Cardiac fibroblast (primary cell): ENCODE measurements at regions not wholly inside any gene's neighbourhood (a gene's known extent, or its start where the extent isn't known, plus 50 kb on each side); places are given as distances from the start of the nearest gene placed in this dataset.
A peak's percentile ranks its signal among the peaks of the same experiment; 100 is the strongest.

ENCODE experiments used
- DNase-seq, 2 donors: peaks; one replicate each; pipeline versions ENCODE4 v3.0.0 to v3.0.0-alpha.2; 2010; ENCODE audit warnings: low read depth in 2 of 2
- H3K4me3 ChIP-seq, 2 donors: replicated peaks in 1 of 2; 1 replicate in 1 of 2; 2 replicates in 1 of 2; pipeline ENCODE4 v1.5.1; 2011; ENCODE audit warnings: low read depth in 2 of 2, low read length in 2 of 2, mild to moderate bottlenecking in 2 of 2, moderate library complexity in 1 of 2
- CTCF ChIP-seq: IDR thresholded peaks from one replicate; pipeline ENCODE4 v1.5.1; 2011; ENCODE audit warnings: low read depth, mild to moderate bottlenecking, low read length, inconsistent platforms

DNA sequence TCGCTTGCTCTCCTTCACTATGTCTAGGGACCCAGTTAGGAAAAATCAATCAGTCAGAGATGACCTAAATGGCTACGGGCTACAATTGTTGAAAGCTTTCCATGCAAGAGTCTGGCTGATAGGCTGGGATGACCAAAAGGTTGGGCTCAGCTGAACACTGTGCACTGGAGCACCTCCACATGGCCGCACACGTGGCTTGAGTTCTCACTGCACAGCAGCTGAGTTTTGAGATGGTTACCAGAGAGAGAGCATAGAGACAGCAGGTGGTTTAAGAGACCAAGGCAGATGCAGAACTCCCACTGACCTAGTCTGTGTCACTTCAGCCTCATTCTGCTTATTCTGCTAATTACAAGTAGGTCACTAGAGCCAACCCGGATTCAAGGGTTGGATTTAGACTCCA, 2354.8 kb upstream of the C9orf72 start:
- no peak overlapping the region for H3K4me3 ChIP-seq
- DNase-seq, result no peak
- TF ChIP-seq CTCF, result no peak

- no peak overlapping the region for H3K4me3 ChIP-seq
- DNase-seq, result no peak
- TF ChIP-seq CTCF, result no peak
Observed at GRCh38 chr9:29939559-29939958, 2366.3 kb upstream of the C9orf72 start.

- no peak overlapping the region for H3K4me3 ChIP-seq
- TF ChIP-seq CTCF, result no peak
- peak in 1 of 2 donors; percentile 27 for DNase-seq
Observed at GRCh38 chr9:29945012-29945411, 2371.7 kb upstream of the C9orf72 start.

DNA sequence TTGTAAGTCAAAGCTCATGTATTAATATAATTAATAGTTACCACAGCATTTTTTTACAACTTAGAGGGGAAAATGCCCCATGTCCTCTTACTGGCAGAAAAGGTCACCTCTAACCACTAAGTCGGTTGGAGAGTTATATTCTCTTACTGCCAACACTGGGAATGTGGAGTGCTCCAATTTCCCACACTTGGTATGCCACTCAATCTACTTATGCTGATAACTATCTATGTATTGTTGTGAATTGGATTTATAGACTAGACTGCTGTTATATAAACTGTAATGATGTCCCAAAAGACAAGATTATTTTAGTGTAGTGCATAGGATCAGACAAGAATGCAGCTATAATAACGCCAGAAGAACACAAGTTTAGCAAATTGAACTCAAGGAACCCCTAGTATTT, 2385.2 kb upstream of the C9orf72 start:
- no peak overlapping the region for H3K4me3 ChIP-seq

GRCh38 chr9:29965834-29966233, 2392.6 kb upstream of the C9orf72 start:
- DNase-seq, result no peak
- no peak for TF ChIP-seq CTCF
- no peak overlapping the region for H3K4me3 ChIP-seq

More for the DNA sequence above, 2385.2 kb upstream of the C9orf72 start:
- DNase-seq, result no peak
- TF ChIP-seq CTCF, result no peak

DNA sequence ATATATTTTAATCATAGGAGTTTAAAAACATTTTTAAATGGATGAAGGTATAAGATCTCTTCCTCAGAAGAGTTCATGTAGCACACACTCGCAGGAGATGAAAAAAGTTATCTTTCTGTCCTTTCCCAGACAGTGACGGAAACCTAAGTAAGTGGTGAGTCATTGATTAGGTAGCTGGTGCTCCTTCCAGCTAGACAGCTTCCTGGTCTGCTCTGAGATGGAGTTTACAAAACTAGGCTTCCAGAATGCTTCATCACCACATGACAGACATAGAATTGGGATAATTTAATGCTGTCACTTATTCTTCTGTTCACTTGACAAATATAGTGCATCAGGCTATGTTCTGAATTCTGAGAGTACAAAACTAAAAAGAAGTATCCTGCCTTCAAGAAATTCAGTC, 2393.0 kb upstream of the C9orf72 start:
- H3K4me3 ChIP-seq, result no peak overlapping the region
- no peak for TF ChIP-seq CTCF
- DNase-seq, result peak in 1 of 2 donors; percentile 38

GRCh38 chr9:29968831-29969230, 2395.6 kb upstream of the C9orf72 start:
- no peak for TF ChIP-seq CTCF
- H3K4me3 ChIP-seq, result no peak overlapping the region
- DNase-seq, result no peak
